GM23338 (cell line): ENCODE measurements at regions not wholly inside any gene's neighbourhood (a gene's known extent, or its start where the extent isn't known, plus 50 kb on each side); places are given as distances from the start of the nearest gene placed in this dataset.

Source experiments
- ATAC-seq: fragments of 200-7000 bp; cut with Tn5 transposase; 3 replicates; pipeline ENCODE4 v1.9.1; 2020
- DNase-seq: peaks from one replicate; pipeline ENCODE4 v3.0.0-alpha.2; 2015; ENCODE audit warnings: low spot score
- H2AFZ ChIP-seq: fragments of 200-600 bp; sonication (generic); 2 replicates; pipeline ENCODE4 v1.8.0; 2016; ENCODE audit warnings: antibody characterized with exemption, mild to moderate bottlenecking, moderate library complexity
- H3F3A ChIP-seq: fragments of 200-600 bp; sonication (generic); replicated peaks from 2 replicates; pipeline ENCODE4 v1.8.0; 2017; ENCODE audit warnings: antibody characterized with exemption, mixed run types, low read depth
- H3K27ac ChIP-seq: fragments of 200-600 bp; sonication (generic); 2 replicates; pipeline ENCODE4 v1.6.1; 2016; ENCODE audit warnings: low read depth
- H3K27me3 ChIP-seq: fragments of 200-600 bp; sonication (generic); 2 replicates; pipeline ENCODE4 v1.8.0; 2016; ENCODE audit warnings: mild to moderate bottlenecking, mixed run types, moderate library complexity; ENCODE audit not compliant: insufficient read depth
- H3K36me3 ChIP-seq: fragments of 200-600 bp; sonication (generic); 2 replicates; pipeline ENCODE4 v1.8.0; 2016; ENCODE audit warnings: mild to moderate bottlenecking; ENCODE audit not compliant: insufficient read depth
- H3K4me1 ChIP-seq: fragments of 200-600 bp; sonication (generic); 2 replicates; pipeline ENCODE4 v1.8.0; 2016; ENCODE audit warnings: mild to moderate bottlenecking, moderate library complexity; ENCODE audit not compliant: insufficient read depth
- H3K4me2 ChIP-seq: fragments of 200-600 bp; sonication (generic); 2 replicates; pipeline ENCODE4 v1.7.1; 2017; ENCODE audit warnings: mixed run types
- H3K4me3 ChIP-seq: fragments of 200-600 bp; sonication (generic); 2 replicates; pipeline ENCODE4 v1.6.1; 2016; ENCODE audit warnings: mixed run types
- H3K79me2 ChIP-seq: fragments of 200-600 bp; sonication (generic); replicated peaks from 2 replicates; pipeline ENCODE4 v1.8.0; 2017; ENCODE audit warnings: mild to moderate bottlenecking; ENCODE audit not compliant: insufficient read depth
- H3K9me2 ChIP-seq: fragments of 200-600 bp; sonication (generic); 2 replicates; pipeline ENCODE4 v1.8.0; 2017; ENCODE audit not compliant: insufficient read depth
- H4K20me1 ChIP-seq: fragments of 200-600 bp; sonication (generic); replicated peaks from 2 replicates; pipeline ENCODE4 v1.8.0; 2017; ENCODE audit warnings: mild to moderate bottlenecking; ENCODE audit not compliant: insufficient read depth
- H3K27ac Mint-ChIP-seq: 2 replicates; pipeline ENCODE4 v1.8.0; 2020; ENCODE audit warnings: inconsistent platforms, mild to moderate bottlenecking, moderate library complexity, mixed read lengths
- H3K27me3 Mint-ChIP-seq: 3 replicates; pipeline ENCODE4 v1.8.0; 2022; ENCODE audit warnings: low read depth, mild to moderate bottlenecking, moderate library complexity, mixed read lengths, inconsistent platforms; ENCODE audit not compliant: insufficient read depth, poor library complexity
- H3K36me3 Mint-ChIP-seq: 3 replicates; pipeline ENCODE4 v1.8.0; 2021; ENCODE audit warnings: low read depth, mild to moderate bottlenecking, inconsistent platforms, moderate library complexity, mixed read lengths
- H3K4me1 Mint-ChIP-seq: 3 replicates; pipeline ENCODE4 v1.8.0; 2020; ENCODE audit warnings: mild to moderate bottlenecking, inconsistent platforms, mixed read lengths
- H3K4me3 Mint-ChIP-seq: 3 replicates; pipeline ENCODE4 v1.8.0; 2021; ENCODE audit warnings: moderate library complexity, mild to moderate bottlenecking, inconsistent platforms, mixed read lengths
- H3K9me3 Mint-ChIP-seq: 3 replicates; pipeline ENCODE4 v1.8.0; 2020; ENCODE audit warnings: moderate library complexity, mild to moderate bottlenecking, inconsistent platforms, mixed read lengths
- CREB1 ChIP-seq: fragments of 250-450 bp; sonication (Bioruptor Pico); IDR thresholded peaks from 2 replicates; pipeline ENCODE4 v1.5.0; 2020; ENCODE audit warnings: low read depth, mild to moderate bottlenecking, moderate library complexity
- EZH2 ChIP-seq: fragments of 200-600 bp; sonication (generic); IDR thresholded peaks from one replicate; pipeline ENCODE4 v1.8.0; 2017; ENCODE audit warnings: antibody characterized with exemption, mild to moderate bottlenecking, low read depth; ENCODE audit not compliant: unreplicated experiment
- STAT1 ChIP-seq: IDR thresholded peaks from one replicate; pipeline ENCODE4 v1.6.1; 2016; ENCODE audit warnings: antibody characterized with exemption; ENCODE audit not compliant: unreplicated experiment
- TF ChIP-seq, protein P1 (sequence below): IDR thresholded peaks from 2 replicates; pipeline ENCODE4 v1.6.1; 2016; ENCODE audit warnings: antibody characterized with exemption
- TF ChIP-seq, protein P2 (sequence below): IDR thresholded peaks from one replicate; pipeline ENCODE4 v1.6.1; 2018; ENCODE audit warnings: antibody characterized with exemption; ENCODE audit not compliant: unreplicated experiment
- TF ChIP-seq, protein P3 (sequence below): fragments of 250-450 bp; sonication (Bioruptor Pico); IDR thresholded peaks from 2 replicates; pipeline ENCODE4 v1.5.0; 2020; ENCODE audit warnings: mild to moderate bottlenecking, moderate library complexity

GRCh38 chr5:5899716-5900115 lies 477.2 kb downstream of the ICE1 start:
- Histone ChIP-seq H3K79me2 (no peaks in the 10 kb centered on the region), H3F3A (no peaks in the 10 kb centered on the region), H4K20me1 (no peaks in the 10 kb centered on the region), H3K27ac (no peak overlapping the region), H3K4me2 (no peak overlapping the region), H3K27me3 (no peaks in the 10 kb centered on the region), H3K9me2 (no peaks in the 10 kb centered on the region), H3K36me3 (no peaks in the 10 kb centered on the region), H2AFZ (no peak overlapping the region), H3K4me3 (no peak overlapping the region), H3K4me1 (no peaks in the 10 kb centered on the region; the same call in 1 of the 2 replicates)
- ATAC-seq, result no peak
- no peak for TF ChIP-seq EZH2
- Mint-ChIP-seq H3K4me3 (no peak overlapping the region), H3K27ac (no peak overlapping the region), H3K9me3 (peaks cover 4% of the 10 kb centered on the region; the same call in 1 of the 3 replicates), H3K4me1 (peaks cover 10% of the 10 kb centered on the region), H3K27me3 (no peaks in the 10 kb centered on the region), H3K36me3 (no peaks in the 10 kb centered on the region)
- DNase-seq, result no peak

DNA sequence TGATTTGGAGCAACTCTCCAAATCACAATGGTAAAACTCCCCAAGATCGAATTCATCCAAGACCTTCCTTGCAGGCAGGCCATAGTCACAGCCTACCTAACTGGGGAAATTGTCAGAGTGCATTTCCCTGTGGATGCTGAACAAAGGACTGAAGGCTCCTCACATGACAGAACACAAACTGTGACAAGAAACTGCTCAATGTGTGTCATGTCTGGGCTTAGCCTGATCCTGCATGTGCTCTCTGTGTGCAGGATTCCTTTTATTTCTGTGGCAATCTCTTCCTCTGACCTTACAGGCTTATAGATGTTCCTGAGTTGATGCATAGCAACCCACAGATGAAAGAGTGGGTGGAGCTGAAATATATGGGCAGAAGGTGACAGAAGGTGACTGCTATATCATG lies 465.8 kb downstream of the ICE1 start:
- Histone ChIP-seq H3K27me3 (peaks cover 7% of the 10 kb centered on the region; the same call in 1 of the 2 replicates), H3K36me3 (no peaks in the 10 kb centered on the region), H2AFZ (no peak overlapping the region), H3K4me1 (no peaks in the 10 kb centered on the region), H3K4me3 (no peak overlapping the region), H4K20me1 (no peaks in the 10 kb centered on the region), H3F3A (no peaks in the 10 kb centered on the region), H3K79me2 (no peaks in the 10 kb centered on the region), H3K9me2 (no peaks in the 10 kb centered on the region), H3K4me2 (no peak overlapping the region), H3K27ac (no peak overlapping the region)
- DNase-seq (no peak), ATAC-seq (no peak)
- TF ChIP-seq STAT1 (no peak), CREB1 (CRISPR knock-in tag) (no peak)
- TF ChIP-seq, protein P1, sequence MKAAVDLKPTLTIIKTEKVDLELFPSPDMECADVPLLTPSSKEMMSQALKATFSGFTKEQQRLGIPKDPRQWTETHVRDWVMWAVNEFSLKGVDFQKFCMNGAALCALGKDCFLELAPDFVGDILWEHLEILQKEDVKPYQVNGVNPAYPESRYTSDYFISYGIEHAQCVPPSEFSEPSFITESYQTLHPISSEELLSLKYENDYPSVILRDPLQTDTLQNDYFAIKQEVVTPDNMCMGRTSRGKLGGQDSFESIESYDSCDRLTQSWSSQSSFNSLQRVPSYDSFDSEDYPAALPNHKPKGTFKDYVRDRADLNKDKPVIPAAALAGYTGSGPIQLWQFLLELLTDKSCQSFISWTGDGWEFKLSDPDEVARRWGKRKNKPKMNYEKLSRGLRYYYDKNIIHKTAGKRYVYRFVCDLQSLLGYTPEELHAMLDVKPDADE, result no peak
- TF ChIP-seq, protein P2, sequence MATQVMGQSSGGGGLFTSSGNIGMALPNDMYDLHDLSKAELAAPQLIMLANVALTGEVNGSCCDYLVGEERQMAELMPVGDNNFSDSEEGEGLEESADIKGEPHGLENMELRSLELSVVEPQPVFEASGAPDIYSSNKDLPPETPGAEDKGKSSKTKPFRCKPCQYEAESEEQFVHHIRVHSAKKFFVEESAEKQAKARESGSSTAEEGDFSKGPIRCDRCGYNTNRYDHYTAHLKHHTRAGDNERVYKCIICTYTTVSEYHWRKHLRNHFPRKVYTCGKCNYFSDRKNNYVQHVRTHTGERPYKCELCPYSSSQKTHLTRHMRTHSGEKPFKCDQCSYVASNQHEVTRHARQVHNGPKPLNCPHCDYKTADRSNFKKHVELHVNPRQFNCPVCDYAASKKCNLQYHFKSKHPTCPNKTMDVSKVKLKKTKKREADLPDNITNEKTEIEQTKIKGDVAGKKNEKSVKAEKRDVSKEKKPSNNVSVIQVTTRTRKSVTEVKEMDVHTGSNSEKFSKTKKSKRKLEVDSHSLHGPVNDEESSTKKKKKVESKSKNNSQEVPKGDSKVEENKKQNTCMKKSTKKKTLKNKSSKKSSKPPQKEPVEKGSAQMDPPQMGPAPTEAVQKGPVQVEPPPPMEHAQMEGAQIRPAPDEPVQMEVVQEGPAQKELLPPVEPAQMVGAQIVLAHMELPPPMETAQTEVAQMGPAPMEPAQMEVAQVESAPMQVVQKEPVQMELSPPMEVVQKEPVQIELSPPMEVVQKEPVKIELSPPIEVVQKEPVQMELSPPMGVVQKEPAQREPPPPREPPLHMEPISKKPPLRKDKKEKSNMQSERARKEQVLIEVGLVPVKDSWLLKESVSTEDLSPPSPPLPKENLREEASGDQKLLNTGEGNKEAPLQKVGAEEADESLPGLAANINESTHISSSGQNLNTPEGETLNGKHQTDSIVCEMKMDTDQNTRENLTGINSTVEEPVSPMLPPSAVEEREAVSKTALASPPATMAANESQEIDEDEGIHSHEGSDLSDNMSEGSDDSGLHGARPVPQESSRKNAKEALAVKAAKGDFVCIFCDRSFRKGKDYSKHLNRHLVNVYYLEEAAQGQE, result no peak
- TF ChIP-seq, protein P3, sequence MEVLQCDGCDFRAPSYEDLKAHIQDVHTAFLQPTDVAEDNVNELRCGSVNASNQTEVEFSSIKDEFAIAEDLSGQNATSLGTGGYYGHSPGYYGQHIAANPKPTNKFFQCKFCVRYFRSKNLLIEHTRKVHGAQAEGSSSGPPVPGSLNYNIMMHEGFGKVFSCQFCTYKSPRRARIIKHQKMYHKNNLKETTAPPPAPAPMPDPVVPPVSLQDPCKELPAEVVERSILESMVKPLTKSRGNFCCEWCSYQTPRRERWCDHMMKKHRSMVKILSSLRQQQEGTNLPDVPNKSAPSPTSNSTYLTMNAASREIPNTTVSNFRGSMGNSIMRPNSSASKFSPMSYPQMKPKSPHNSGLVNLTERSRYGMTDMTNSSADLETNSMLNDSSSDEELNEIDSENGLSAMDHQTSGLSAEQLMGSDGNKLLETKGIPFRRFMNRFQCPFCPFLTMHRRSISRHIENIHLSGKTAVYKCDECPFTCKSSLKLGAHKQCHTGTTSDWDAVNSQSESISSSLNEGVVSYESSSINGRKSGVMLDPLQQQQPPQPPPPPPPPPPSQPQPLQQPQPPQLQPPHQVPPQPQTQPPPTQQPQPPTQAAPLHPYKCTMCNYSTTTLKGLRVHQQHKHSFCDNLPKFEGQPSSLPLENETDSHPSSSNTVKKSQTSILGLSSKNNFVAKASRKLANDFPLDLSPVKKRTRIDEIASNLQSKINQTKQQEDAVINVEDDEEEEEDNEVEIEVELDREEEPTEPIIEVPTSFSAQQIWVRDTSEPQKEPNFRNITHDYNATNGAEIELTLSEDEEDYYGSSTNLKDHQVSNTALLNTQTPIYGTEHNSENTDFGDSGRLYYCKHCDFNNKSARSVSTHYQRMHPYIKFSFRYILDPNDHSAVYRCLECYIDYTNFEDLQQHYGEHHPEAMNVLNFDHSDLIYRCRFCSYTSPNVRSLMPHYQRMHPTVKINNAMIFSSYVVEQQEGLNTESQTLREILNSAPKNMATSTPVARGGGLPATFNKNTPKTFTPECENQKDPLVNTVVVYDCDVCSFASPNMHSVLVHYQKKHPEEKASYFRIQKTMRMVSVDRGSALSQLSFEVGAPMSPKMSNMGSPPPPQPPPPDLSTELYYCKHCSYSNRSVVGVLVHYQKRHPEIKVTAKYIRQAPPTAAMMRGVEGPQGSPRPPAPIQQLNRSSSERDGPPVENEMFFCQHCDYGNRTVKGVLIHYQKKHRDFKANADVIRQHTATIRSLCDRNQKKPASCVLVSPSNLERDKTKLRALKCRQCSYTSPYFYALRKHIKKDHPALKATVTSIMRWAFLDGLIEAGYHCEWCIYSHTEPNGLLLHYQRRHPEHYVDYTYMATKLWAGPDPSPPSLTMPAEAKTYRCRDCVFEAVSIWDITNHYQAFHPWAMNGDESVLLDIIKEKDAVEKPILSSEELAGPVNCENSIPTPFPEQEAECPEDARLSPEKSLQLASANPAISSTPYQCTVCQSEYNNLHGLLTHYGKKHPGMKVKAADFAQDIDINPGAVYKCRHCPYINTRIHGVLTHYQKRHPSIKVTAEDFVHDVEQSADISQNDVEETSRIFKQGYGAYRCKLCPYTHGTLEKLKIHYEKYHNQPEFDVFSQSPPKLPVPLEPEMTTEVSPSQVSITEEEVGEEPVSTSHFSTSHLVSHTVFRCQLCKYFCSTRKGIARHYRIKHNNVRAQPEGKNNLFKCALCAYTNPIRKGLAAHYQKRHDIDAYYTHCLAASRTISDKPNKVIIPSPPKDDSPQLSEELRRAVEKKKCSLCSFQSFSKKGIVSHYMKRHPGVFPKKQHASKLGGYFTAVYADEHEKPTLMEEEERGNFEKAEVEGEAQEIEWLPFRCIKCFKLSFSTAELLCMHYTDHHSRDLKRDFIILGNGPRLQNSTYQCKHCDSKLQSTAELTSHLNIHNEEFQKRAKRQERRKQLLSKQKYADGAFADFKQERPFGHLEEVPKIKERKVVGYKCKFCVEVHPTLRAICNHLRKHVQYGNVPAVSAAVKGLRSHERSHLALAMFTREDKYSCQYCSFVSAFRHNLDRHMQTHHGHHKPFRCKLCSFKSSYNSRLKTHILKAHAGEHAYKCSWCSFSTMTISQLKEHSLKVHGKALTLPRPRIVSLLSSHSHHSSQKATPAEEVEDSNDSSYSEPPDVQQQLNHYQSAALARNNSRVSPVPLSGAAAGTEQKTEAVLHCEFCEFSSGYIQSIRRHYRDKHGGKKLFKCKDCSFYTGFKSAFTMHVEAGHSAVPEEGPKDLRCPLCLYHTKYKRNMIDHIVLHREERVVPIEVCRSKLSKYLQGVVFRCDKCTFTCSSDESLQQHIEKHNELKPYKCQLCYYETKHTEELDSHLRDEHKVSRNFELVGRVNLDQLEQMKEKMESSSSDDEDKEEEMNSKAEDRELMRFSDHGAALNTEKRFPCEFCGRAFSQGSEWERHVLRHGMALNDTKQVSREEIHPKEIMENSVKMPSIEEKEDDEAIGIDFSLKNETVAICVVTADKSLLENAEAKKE (CRISPR knock-in tag), result no peak
- no peak overlapping the region for H3K4me3 Mint-ChIP-seq
- H3K27me3 Mint-ChIP-seq, result peaks cover 6% of the 10 kb centered on the region
- H3K36me3 Mint-ChIP-seq, result no peaks in the 10 kb centered on the region
- no peaks in the 10 kb centered on the region for H3K9me3 Mint-ChIP-seq
- H3K27ac Mint-ChIP-seq, result no peak overlapping the region
- no peaks in the 10 kb centered on the region for H3K4me1 Mint-ChIP-seq
